ENCODE measurements at regions not wholly inside any gene's neighbourhood (a gene's known extent, or its start where the extent isn't known, plus 50 kb on each side); places are given as distances from the start of the nearest gene placed in this dataset.

DNA sequence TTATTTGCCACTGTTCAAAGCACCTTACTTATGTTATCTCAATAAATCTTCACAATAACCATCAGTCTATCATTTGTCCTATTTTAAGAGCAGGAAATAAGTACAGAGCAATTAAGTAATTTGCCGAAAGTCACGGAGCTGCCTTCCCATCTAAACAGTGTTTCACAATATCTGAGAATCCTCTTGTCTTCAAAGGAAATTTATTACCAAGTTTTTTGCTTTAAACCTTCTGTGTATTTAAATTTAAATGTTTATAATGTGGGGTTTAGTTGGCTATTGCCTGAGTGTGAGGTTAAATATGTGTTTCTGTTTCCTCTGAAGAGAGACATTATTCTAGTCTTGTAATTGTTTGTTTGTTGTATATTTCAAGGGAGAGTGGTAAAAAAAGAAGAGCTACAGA is 633.1 kb downstream of the EFNB2 start:
- Histone ChIP-seq H2AFZ (ENCODE audit: low read length) (no peak overlapping the region), H3K4me3 (ENCODE audit: low read length) (no peak overlapping the region), H3K27me3 (ENCODE audit: low read length) (no peaks in the 10 kb centered on the region), H3K27ac (ENCODE audit: low read length) (no peak overlapping the region), H3K4me1 (ENCODE audit: insufficient read depth, low read length) (peaks cover 15% of the 10 kb centered on the region), H4K20me1 (ENCODE audit: low read length) (no peaks in the 10 kb centered on the region), H3K36me3 (ENCODE audit: low read depth, low read length) (no peaks in the 10 kb centered on the region), H3K9me3 (ENCODE audit: low read length) (no peaks in the 10 kb centered on the region), H3F3A (ENCODE audit: low read length, unreplicated experiment) (no peaks in the 10 kb centered on the region), H3K4me2 (ENCODE audit: low read length) (no peak overlapping the region), H3K9ac (ENCODE audit: low read length) (no peak overlapping the region), H3K9me2 (replicated peaks; ENCODE audit: low read length) (no peaks in the 10 kb centered on the region), H3K79me2 (ENCODE audit: low read length) (no peaks in the 10 kb centered on the region)
- POLR2A ChIA-PET (ENCODE audit: unreplicated experiment): no interaction called here
- TF ChIP-seq EZH2phosphoT487 (IDR thresholded peaks at IDR 0.05; ENCODE audit: borderline replicate concordance, low read length): no peak
- DNase-seq: no peak
- intact Hi-C loops (cut with micrococcal nuclease): no loop called here
- ATAC-seq: no peak
- CTCF ChIA-PET: no interaction called here
- BruUV-seq (replicated peaks): no TSS peak

DNA sequence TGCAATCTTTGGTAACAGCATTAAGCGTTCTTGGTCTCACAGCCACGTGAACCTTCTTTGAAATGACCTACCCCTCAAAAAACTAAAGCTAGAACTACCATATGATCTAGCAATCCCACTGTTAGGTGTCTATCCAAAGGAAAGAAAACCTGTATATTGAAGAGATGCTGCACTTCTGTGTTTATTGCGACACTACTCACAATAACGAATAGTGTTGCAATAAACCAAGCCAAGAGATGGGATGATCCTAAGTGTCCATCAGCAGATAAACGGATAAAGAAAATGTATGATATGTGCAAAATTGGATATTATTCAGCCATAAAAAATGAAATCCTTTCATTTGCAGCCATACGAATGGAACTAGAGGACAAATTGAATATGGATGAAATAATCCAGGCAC is 637.9 kb downstream of the EFNB2 start:
- POLR2A ChIA-PET (ENCODE audit: unreplicated experiment): no interaction called here
- intact Hi-C loops (cut with micrococcal nuclease): no loop called here
- Histone ChIP-seq H3K4me3 (ENCODE audit: low read length) (no peak overlapping the region), H3K4me1 (ENCODE audit: insufficient read depth, low read length) (no peaks in the 10 kb centered on the region), H3K9me3 (ENCODE audit: low read length) (no peaks in the 10 kb centered on the region), H3F3A (ENCODE audit: low read length, unreplicated experiment) (no peaks in the 10 kb centered on the region), H3K9me2 (replicated peaks; ENCODE audit: low read length) (no peaks in the 10 kb centered on the region), H3K9ac (ENCODE audit: low read length) (no peak overlapping the region), H3K27me3 (ENCODE audit: low read length) (no peaks in the 10 kb centered on the region), H2AFZ (ENCODE audit: low read length) (no peak overlapping the region), H3K4me2 (ENCODE audit: low read length) (no peak overlapping the region), H3K79me2 (ENCODE audit: low read length) (no peaks in the 10 kb centered on the region), H3K36me3 (ENCODE audit: low read depth, low read length) (no peaks in the 10 kb centered on the region), H3K27ac (ENCODE audit: low read length) (no peak overlapping the region), H4K20me1 (ENCODE audit: low read length) (no peaks in the 10 kb centered on the region)
- ATAC-seq: no peak
- CTCF ChIA-PET: no interaction called here
- no peak for TF ChIP-seq EZH2phosphoT487 (IDR thresholded peaks at IDR 0.05; ENCODE audit: borderline replicate concordance, low read length)
- TF ChIP-seq EZH2 (IDR thresholded peaks at IDR 0.05; ENCODE audit: low read length, unreplicated experiment): no peak
- no peak for DNase-seq
- no TSS peak for BruUV-seq (replicated peaks)

DNA sequence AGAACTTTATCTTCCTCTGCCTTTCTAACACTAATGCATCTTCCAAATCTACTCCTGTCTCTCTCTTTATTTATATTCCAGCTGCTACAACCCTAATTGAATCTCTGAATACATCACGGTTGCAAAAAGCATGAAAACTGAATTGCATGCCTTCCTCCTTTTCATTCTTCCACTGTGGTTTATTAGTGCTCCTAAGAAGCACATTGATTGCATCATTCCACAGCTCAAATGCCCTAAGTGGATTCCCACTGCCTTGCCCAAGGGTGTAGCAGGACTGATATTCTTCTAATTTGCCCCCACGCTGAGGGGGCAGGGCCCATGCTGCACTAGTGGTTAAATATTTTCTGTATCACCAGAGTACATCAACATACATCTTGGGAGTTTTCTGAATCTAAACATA is 640.8 kb downstream of the EFNB2 start:
- H3K4me2 ChIP-seq (ENCODE audit: low read length): no peak overlapping the region
- ChIA-PET POLR2A (ENCODE audit: unreplicated experiment) (no interaction called here), CTCF (no interaction called here)
- intact Hi-C loops (cut with micrococcal nuclease): no loop called here
- no peak overlapping the region for H3K27ac ChIP-seq (ENCODE audit: low read length)
- no peak overlapping the region for H3K9ac ChIP-seq (ENCODE audit: low read length)
- no peak overlapping the region for H3K4me3 ChIP-seq (ENCODE audit: low read length)
- no peaks in the 10 kb centered on the region for H3K79me2 ChIP-seq (ENCODE audit: low read length)
- ATAC-seq: no peak
- no peak for TF ChIP-seq CTCF (conservative IDR thresholded peaks at IDR 0.05; ENCODE audit: low read depth, low read length)
- no peak for TF ChIP-seq EZH2 (IDR thresholded peaks at IDR 0.05; ENCODE audit: low read length, unreplicated experiment)
- TF ChIP-seq EZH2phosphoT487 (IDR thresholded peaks at IDR 0.05; ENCODE audit: borderline replicate concordance, low read length): no peak
- no peaks in the 10 kb centered on the region for H3K4me1 ChIP-seq (ENCODE audit: insufficient read depth, low read length)
- no peak for DNase-seq
- BruUV-seq (replicated peaks): no TSS peak
- H3K9me2 ChIP-seq (replicated peaks; ENCODE audit: low read length): no peaks in the 10 kb centered on the region
- no peaks in the 10 kb centered on the region for H3K36me3 ChIP-seq (ENCODE audit: low read depth, low read length)
- no peaks in the 10 kb centered on the region for H4K20me1 ChIP-seq (ENCODE audit: low read length)
- no peaks in the 10 kb centered on the region for H3K27me3 ChIP-seq (ENCODE audit: low read length)
- H3K9me3 ChIP-seq (ENCODE audit: low read length): no peaks in the 10 kb centered on the region
- no peaks in the 10 kb centered on the region for H3F3A ChIP-seq (ENCODE audit: low read length, unreplicated experiment)
- no peak overlapping the region for H2AFZ ChIP-seq (ENCODE audit: low read length)

- TF ChIP-seq EZH2phosphoT487 (IDR thresholded peaks at IDR 0.05; ENCODE audit: borderline replicate concordance, low read length) (no peak), CTCF (conservative IDR thresholded peaks at IDR 0.05; ENCODE audit: low read depth, low read length) (no peak), EZH2 (IDR thresholded peaks at IDR 0.05; ENCODE audit: low read length, unreplicated experiment) (no peak)
- ChIA-PET POLR2A (ENCODE audit: unreplicated experiment) (no interaction called here), CTCF (no interaction called here)
- intact Hi-C loops (cut with micrococcal nuclease): no loop called here
- Histone ChIP-seq H3K79me2 (ENCODE audit: low read length) (no peaks in the 10 kb centered on the region), H4K20me1 (ENCODE audit: low read length) (no peaks in the 10 kb centered on the region), H3K36me3 (ENCODE audit: low read depth, low read length) (no peaks in the 10 kb centered on the region), H2AFZ (ENCODE audit: low read length) (no peak overlapping the region), H3K27me3 (ENCODE audit: low read length) (no peaks in the 10 kb centered on the region), H3K9me3 (ENCODE audit: low read length) (no peaks in the 10 kb centered on the region), H3F3A (ENCODE audit: low read length, unreplicated experiment) (no peaks in the 10 kb centered on the region), H3K27ac (ENCODE audit: low read length) (no peak overlapping the region), H3K4me2 (ENCODE audit: low read length) (no peak overlapping the region), H3K4me1 (ENCODE audit: insufficient read depth, low read length) (no peaks in the 10 kb centered on the region), H3K9ac (ENCODE audit: low read length) (no peak overlapping the region), H3K4me3 (ENCODE audit: low read length) (no peak overlapping the region), H3K9me2 (replicated peaks; ENCODE audit: low read length) (no peaks in the 10 kb centered on the region)
- BruUV-seq (replicated peaks): no TSS peak
- no peak for ATAC-seq
- no peak for DNase-seq
Observed at GRCh38 chr13:105890509-105890908, 645.0 kb downstream of the EFNB2 start.
